GM18858 (cell line): ENCODE measurements at regions not wholly inside any gene's neighbourhood (a gene's known extent, or its start where the extent isn't known, plus 50 kb on each side); places are given as distances from the start of the nearest gene placed in this dataset.
"Not testable (repeated sequence)": the region's sequence is repeated elsewhere in the genome, so short reads cannot be mapped to it uniquely, and the experiment has no call there.

Experiments
- ATAC-seq: cut with Tn5 transposase; IDR thresholded peaks from one replicate; pipeline ENCODE4 v1.9.1; 2021; ENCODE audit not compliant: unreplicated experiment

GRCh38 chr6:49370518-49370917 lies 92.5 kb downstream of the MMUT start:
- ATAC-seq = no peak

GRCh38 chr6:49366539-49366938 lies 96.5 kb downstream of the MMUT start:
- ATAC-seq = no peak

GRCh38 chr6:49348561-49348960 lies 114.5 kb downstream of the MMUT start:
- ATAC-seq = no peak

- no peak for ATAC-seq
Observed at GRCh38 chr6:49342410-49342809, 120.6 kb downstream of the MMUT start.

- no peak for ATAC-seq
Observed at GRCh38 chr6:49341869-49342268, 121.2 kb downstream of the MMUT start.

GRCh38 chr6:49339096-49339495 lies 124.0 kb downstream of the MMUT start:
- no peak for ATAC-seq

- no peak for ATAC-seq
Observed at GRCh38 chr6:49336514-49337131, 126.4 kb downstream of the MMUT start.

- no peak for ATAC-seq
Observed at GRCh38 chr6:49333345-49334125, 129.5 kb downstream of the MMUT start.

- no peak for ATAC-seq
Observed at GRCh38 chr6:49332781-49333180, 130.3 kb downstream of the MMUT start.

- ATAC-seq = no peak
Observed at GRCh38 chr6:49329186-49329585, 133.9 kb downstream of the MMUT start.

GRCh38 chr6:49328051-49328744 lies 134.9 kb downstream of the MMUT start:
- ATAC-seq = no peak

GRCh38 chr6:49327571-49327970 lies 135.5 kb downstream of the MMUT start:
- no peak for ATAC-seq

GRCh38 chr6:49327005-49327404 lies 136.0 kb downstream of the MMUT start:
- ATAC-seq = no peak

GRCh38 chr6:49326347-49326746 lies 136.7 kb downstream of the MMUT start:
- no peak for ATAC-seq

- ATAC-seq = no peak
Observed at GRCh38 chr6:49325891-49326290, 137.2 kb downstream of the MMUT start.

- ATAC-seq = no peak
Observed at GRCh38 chr6:49322861-49323260, 140.2 kb downstream of the MMUT start.

GRCh38 chr6:49321561-49322072 lies 141.4 kb downstream of the MMUT start:
- no peak for ATAC-seq

- no peak for ATAC-seq
Observed at GRCh38 chr6:49305010-49305409, 158.0 kb downstream of the MMUT start.

GRCh38 chr6:49304393-49304792 lies 158.7 kb downstream of the MMUT start:
- not testable (repeated sequence) for ATAC-seq

- ATAC-seq = no peak
Observed at GRCh38 chr6:49300911-49301310, 162.1 kb downstream of the MMUT start.

GRCh38 chr6:49300443-49300842 lies 162.6 kb downstream of the MMUT start:
- no peak for ATAC-seq

GRCh38 chr6:49299279-49299678 lies 163.8 kb downstream of the MMUT start:
- no peak for ATAC-seq
